ENCODE measurements at regions not wholly inside any gene's neighbourhood (a gene's known extent, or its start where the extent isn't known, plus 50 kb on each side); places are given as distances from the start of the nearest gene placed in this dataset.

DNA sequence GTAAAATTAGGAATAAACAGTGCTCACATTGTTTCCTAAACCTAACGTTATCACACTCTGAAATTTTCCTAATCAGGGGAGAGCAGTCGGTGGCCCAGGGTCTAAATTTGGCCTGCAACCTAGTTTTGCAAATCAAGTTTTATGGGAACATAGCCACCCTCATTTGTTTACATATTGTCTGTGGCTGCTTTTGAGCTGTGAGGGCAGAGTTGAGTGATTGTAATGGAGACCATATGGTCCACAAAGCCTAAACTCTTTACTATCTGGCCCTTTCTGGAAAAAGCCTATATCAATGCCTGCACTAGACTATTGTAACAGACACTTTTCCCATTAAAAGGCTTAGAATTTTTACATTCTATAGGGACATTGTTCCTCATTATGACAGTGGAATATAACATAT lies 105.2 kb downstream of the VCY start:
- TF ChIP-seq BHLHE40 (IDR thresholded peaks at IDR 0.05; ENCODE audit: low read depth, low read length) (no peak), POLR2A (IDR thresholded peaks at IDR 0.05; ENCODE audit: low read length) (no peak), FOSB (CRISPR knock-in tag; IDR thresholded peaks at IDR 0.05) (no peak), EP300 (IDR thresholded peaks at IDR 0.05) (no peak), MYC (IDR thresholded peaks at IDR 0.05; ENCODE audit: borderline replicate concordance, low read length) (no peak), CHD2 (IDR thresholded peaks at IDR 0.05; ENCODE audit: low read length, partially characterized antibody) (no peak), HOXA7 (CRISPR knock-in tag; IDR thresholded peaks at IDR 0.05) (no peak), JUNB (IDR thresholded peaks at IDR 0.05) (no peak), POLR2AphosphoS2 (conservative IDR thresholded peaks at IDR 0.05; ENCODE audit: low read length) (no peak)
- TF ChIP-seq, protein P1, sequence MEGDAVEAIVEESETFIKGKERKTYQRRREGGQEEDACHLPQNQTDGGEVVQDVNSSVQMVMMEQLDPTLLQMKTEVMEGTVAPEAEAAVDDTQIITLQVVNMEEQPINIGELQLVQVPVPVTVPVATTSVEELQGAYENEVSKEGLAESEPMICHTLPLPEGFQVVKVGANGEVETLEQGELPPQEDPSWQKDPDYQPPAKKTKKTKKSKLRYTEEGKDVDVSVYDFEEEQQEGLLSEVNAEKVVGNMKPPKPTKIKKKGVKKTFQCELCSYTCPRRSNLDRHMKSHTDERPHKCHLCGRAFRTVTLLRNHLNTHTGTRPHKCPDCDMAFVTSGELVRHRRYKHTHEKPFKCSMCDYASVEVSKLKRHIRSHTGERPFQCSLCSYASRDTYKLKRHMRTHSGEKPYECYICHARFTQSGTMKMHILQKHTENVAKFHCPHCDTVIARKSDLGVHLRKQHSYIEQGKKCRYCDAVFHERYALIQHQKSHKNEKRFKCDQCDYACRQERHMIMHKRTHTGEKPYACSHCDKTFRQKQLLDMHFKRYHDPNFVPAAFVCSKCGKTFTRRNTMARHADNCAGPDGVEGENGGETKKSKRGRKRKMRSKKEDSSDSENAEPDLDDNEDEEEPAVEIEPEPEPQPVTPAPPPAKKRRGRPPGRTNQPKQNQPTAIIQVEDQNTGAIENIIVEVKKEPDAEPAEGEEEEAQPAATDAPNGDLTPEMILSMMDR (IDR thresholded peaks at IDR 0.05): no peak
- TF ChIP-seq, protein P2, sequence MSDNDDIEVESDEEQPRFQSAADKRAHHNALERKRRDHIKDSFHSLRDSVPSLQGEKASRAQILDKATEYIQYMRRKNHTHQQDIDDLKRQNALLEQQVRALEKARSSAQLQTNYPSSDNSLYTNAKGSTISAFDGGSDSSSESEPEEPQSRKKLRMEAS (IDR thresholded peaks at IDR 0.05): no peak
- TF ChIP-seq, protein P3, sequence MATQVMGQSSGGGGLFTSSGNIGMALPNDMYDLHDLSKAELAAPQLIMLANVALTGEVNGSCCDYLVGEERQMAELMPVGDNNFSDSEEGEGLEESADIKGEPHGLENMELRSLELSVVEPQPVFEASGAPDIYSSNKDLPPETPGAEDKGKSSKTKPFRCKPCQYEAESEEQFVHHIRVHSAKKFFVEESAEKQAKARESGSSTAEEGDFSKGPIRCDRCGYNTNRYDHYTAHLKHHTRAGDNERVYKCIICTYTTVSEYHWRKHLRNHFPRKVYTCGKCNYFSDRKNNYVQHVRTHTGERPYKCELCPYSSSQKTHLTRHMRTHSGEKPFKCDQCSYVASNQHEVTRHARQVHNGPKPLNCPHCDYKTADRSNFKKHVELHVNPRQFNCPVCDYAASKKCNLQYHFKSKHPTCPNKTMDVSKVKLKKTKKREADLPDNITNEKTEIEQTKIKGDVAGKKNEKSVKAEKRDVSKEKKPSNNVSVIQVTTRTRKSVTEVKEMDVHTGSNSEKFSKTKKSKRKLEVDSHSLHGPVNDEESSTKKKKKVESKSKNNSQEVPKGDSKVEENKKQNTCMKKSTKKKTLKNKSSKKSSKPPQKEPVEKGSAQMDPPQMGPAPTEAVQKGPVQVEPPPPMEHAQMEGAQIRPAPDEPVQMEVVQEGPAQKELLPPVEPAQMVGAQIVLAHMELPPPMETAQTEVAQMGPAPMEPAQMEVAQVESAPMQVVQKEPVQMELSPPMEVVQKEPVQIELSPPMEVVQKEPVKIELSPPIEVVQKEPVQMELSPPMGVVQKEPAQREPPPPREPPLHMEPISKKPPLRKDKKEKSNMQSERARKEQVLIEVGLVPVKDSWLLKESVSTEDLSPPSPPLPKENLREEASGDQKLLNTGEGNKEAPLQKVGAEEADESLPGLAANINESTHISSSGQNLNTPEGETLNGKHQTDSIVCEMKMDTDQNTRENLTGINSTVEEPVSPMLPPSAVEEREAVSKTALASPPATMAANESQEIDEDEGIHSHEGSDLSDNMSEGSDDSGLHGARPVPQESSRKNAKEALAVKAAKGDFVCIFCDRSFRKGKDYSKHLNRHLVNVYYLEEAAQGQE (IDR thresholded peaks at IDR 0.05): no peak
- TF ChIP-seq, protein P4, sequence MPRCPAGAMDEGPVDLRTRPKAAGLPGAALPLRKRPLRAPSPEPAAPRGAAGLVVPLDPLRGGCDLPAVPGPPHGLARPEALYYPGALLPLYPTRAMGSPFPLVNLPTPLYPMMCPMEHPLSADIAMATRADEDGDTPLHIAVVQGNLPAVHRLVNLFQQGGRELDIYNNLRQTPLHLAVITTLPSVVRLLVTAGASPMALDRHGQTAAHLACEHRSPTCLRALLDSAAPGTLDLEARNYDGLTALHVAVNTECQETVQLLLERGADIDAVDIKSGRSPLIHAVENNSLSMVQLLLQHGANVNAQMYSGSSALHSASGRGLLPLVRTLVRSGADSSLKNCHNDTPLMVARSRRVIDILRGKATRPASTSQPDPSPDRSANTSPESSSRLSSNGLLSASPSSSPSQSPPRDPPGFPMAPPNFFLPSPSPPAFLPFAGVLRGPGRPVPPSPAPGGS (IDR thresholded peaks at IDR 0.05): no peak
